Hematopoietic multipotent progenitor cell treated with erythropoietin and hydrocortisone succinate and interleukin-3 and kit ligand, for 6 days (in vitro differentiated cells): ENCODE measurements at regions not wholly inside any gene's neighbourhood (a gene's known extent, or its start where the extent isn't known, plus 50 kb on each side); places are given as distances from the start of the nearest gene placed in this dataset.

Experiments used
- DNase-seq: peaks from one replicate; pipeline ENCODE4 v3.0.0-alpha.2; 2015

DNA sequence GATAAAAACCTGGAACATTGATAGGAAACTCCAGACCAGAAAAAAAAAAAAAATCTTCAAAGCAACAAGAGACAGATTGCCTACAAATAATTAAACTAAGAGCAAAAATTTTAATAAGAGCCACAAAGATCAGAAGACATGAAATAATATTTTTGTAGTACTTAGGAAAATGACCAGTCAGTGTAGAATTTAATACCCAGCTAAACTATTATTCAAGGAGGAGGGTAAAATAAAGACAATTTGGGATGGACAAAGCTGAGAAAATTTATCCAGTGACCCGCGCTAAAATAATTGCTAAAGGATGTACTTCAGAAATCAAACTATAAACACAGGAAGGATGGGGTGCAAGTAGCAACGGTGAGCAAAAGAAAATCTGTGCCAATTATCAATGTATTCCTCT, 133.2 kb downstream of the AQP9 start:
- DNase-seq, result no peak

DNA sequence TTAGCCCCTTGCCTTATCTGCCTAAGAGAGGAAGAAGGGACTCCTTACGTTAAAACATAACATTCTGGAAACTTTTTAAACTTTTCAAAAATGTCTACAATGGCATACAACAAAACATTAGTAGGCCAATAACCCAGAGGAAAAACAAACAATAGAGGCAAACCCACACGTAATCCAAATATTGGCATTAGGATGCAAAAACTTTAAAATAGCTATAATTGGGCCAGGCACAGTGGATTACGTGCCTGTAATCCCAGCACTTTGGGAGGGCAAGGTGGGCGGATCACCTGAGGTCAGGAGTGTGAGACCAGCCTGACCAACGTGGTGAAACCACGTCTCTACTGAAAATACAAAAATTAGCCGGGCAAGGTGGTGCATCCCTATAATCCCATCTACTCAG, 134.9 kb downstream of the AQP9 start:
- no peak for DNase-seq

DNA sequence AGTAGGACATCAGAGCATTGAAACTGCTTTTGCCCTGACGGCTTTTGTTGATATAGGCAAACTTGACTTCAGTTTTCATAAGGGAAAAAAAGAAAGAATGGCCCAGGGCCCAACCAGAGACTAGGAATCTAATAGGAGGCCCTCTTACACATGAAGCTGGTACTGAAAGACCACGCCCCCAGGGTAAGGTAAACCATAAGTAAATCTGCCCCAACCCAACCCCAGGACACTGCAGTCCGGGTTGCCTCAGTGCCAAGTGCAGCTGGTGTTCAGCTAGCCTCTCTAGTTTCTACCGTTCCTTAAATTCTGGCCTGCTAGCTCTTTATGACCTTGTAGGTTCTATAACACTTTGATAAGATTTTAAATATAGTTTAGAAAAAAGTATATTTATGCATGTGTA, 136.7 kb downstream of the AQP9 start:
- no peak for DNase-seq

DNA sequence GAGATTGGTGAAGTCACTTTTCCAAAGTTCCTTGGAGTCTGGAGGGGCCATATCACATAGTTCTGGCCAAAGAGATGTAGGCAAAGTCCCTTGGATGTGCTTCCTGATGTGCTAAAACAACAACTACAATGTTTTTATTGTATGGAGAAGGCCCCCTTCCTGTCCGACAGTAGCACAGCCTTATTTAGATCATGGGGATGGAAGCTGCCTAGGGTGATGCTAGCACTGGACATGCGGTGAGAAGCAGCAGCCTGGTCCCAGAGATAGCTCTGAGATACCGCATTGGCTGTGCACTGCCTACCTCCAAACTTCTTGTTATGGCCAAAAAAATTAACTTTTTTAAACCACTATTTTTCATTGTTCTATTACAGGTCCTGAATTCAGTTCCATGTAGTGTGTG, 137.6 kb downstream of the AQP9 start:
- no peak for DNase-seq

DNA sequence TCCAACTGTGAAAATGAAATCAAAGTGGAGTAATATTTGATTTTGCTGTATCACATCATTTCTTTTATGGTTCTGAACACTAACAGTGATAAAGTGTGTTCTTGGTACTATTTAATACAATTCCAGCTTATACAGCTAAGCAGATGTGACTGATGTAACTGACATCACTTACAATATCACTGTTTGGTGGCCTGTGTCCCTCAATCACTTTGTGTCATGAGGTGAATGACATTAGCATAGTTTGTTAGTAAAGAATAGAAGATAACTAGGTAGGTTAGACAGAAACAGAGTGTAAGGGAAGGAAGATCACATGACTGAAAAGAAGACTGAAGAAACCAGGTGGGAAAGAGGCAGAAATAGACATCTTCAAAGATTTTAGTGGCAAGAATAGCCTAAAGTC, 138.7 kb downstream of the AQP9 start:
- DNase-seq, result no peak

DNA sequence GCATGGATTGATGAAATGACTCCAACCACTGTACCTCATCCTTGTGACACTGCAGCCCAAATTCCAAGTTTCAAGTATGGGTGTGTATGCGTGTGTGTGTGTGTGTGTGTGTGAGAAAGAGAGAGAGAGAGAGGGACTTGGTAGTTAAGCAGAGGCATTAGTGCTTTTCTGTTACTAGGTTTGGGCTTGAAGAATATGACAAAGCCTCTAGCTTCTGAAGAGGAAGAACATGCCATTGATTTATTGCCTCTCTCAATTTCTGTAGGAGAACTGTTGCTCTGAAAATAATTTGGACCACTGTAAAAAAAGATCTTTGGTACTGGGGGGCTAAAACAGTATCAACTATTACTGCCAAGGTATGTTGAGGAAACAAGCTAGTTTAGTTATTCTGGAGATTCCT, 139.2 kb downstream of the AQP9 start:
- DNase-seq, result no peak

DNA sequence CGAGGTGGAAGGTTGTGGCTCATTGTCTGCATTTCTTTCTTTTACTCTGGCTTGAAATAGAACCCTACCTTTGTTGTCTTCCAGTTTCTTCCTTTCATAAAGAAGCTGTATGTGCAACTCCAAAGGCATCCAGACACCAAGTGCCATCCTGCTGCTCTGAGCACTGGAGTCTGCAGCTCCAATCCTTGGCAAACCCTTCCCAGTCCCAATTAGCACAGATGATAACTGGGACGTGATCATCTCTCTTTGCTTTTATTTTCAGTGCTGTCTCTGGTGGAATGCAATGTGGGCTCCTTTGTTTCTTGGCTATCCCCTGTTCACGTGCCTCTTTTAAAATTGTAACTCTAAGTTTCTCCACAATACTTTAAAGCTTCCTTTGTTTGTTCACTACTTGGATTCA, 140.9 kb downstream of the AQP9 start:
- DNase-seq, result no peak

DNA sequence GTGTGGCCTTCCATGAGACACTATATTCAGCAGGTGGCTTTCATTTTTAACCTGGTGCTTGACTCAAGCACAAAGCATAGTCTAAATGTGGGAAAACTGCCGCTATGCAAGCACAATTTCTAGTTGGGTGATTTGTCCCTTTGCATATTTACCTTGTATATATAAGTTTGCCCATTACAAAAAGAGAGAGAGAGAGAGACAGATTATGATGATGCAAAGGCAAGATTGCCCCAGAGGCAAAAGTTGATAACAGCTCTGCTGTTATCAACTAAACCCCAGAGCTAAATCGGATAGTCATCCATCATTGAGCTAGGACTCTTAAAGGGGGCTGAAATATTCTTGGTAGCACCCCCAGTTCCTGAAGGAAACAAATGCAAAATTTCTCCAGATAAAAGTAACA, 141.5 kb downstream of the AQP9 start:
- DNase-seq, result peak; percentile 10

DNA sequence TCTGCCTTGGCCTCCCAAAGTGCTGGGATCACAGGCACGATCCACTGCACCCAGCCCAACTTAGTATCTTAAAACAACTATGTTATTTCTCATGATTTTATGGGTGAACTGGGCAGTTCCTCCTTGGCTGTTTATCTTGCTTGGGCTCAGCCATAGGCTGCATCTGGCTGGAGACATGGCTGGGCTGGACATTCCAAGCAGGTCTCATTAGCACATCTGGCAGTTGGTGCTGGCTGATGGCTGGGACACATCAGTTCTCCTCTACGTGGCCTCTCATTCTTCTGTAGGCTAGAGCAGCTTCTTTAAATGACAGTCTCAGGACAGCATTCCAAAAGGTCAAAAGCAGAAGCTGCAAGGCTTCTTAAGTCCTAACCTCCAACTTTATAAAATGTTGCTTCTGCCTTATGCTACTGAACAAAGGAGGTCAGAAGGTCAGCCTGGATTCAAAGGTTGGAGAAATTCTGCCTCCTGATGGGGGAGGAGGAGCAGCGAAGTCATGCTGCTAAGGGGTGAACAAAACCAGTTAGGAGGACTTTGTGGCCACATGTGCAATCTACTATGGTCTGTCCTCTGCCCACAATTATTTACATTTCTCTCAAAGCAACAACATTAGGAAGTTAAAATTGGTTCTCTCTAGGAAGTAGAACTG, 144.0 kb downstream of the AQP9 start:
- DNase-seq, result no peak

DNA sequence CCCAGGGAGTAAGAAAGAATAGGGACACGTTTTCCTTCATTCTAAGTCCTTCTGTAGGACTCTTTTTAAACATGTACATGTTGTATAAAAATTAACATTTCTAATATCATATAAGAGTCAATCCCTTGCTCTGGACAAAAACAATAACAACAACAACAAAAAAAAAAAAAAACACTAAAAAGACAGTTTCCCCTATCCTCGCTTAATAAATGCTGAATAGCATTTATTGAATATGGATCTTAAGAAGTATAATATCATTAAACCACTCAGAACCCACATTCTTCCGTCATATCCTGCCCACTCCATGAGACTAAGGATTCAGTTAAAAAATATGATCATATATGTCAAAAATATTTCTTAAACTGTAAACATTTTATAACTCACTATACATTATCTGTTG, 145.1 kb downstream of the AQP9 start:
- DNase-seq, result no peak

DNA sequence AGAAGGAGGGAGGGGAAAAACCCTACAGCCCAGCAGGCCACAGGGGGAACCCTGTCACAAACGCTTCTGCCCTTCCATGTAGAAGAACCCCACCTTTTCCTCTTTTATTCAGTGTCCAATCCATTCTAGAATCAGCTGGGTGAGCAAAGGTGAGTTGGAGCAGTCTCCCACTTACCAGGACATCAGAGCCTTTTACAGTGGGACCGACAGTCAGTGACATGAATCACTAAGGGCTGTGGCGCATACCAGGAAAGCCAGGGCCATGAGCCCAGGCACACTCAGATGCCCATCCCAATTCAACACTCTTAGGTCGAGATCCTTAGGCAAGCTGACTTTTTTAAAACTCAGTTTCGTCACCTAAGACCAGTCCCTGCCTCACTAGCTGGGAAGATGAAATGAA, 146.1 kb downstream of the AQP9 start:
- DNase-seq, result no peak

DNA sequence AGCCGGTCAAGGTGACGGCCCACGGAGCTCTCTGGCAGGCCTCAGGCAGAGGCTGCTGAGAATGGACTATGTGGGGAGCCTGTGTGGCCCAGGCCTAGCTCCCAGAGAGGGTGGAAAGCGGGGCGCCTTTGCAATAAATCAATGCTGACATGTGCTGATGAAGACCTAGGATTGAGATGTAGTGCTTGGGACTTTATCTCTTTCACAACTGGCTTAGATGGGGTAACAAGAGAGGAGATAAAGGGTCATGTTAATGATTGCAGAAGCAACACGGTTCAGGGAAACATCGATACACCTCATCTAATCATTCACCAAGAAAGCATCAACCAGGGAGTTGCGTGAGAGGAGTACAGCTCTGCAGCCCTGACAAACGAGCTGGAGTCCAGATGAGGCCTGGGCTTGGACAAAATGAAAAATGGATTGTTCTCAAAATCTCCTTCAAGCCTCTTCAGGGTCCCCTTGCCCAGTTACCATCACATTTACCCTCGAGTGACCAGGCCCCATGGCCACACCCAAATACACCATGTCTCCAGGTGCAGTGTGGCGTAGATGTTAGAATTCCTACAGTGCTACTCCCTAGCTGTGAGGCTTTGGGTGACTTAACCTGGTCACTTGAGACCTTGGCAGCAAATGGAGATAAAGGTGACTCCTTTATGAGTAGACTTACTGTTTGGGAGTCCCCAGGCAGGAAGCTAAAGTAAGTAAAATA, 146.4 kb upstream of the LIPC start:
- no peak for DNase-seq

DNA sequence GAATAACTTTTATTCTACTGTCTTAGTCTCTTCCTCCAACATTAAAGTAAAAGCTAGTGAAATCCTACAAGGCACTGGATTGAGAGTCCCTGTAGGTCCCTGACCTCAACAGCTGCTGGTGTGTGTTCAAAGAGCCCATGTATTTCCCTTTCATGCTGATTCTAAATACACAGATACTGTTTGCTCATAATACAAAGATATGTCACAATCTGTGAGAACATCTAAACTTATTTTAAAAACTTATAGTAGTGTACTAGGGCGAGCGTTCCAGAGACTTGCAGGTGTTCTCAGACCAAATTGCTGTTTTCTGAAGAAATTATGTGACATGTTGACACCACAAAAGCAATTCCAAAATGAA, 145.9 kb upstream of the LIPC start:
- no peak for DNase-seq

DNA sequence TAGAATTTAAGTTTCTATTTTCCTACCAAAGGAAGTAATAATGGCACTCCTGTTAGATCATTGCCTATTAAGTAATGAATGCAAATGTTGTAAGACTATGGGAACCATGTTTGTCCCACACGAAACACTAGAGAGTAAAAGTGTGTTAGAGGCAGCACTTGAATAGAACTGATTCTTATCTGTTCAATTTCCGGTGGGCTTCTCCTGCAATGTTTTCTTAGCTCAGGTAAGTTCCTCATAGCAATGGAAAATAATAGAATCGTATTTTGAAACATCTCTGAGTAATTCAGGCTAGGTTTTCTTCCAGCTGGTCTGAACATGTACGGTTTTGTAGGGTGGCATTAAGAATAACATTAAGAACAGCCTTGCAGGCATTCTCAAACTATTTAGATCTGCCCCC, 145.3 kb upstream of the LIPC start:
- DNase-seq, result no peak

DNA sequence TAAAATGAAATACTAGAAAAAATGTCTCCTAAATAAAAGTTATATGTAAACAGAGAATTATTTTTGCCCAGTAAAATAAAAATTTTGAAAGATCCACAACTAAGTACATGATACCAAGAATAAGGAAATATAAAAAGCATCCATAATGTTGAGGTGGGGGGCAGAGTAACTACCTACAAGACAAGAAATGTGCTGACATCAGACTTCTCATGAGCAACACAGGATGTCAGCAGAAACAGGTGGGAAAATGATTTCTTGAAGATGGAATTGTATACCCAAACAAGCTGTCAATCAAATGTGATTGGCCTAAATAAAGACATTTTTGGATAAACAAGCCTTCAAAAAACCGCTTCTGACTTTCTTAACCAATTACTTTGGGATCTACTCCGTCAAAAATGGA, 143.9 kb upstream of the LIPC start:
- DNase-seq, result no peak

DNA sequence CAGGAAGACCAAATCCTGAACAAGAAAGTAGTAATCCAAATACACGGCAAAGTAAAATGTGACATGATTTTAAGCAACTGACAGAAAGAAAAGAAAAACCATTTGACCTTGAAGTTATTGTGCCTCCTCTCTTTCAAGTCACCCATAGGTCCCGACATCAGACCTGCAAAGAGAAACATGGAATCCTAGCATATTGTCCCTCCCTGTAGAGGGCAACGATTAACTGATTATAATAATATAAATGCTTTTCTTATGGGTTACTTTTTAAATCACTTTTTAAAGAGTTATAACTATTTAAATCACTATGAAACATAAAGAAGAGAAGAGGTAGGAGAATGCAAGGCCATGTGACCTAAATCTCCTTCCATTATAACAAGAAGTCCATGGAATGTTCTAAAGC, 143.2 kb upstream of the LIPC start:
- DNase-seq, result no peak

DNA sequence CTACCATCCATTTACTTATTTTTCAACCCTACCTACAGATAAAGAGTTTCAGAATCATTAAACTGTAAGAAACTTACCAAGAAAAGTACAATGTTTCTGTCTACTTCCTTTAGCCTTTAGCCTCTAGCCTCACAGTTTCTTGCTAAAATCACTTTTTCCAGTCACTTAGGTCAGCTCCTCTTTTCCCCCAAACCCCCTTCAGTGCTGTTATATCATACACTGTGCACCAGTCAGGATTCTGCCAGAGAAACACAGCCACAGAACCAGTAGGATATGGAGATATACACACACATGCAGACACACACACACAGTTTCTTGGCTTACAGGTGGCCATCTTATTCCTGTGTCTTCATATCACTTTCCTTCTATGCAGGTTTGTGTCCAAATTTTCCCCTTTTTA, 139.9 kb upstream of the LIPC start:
- DNase-seq, result no peak

DNA sequence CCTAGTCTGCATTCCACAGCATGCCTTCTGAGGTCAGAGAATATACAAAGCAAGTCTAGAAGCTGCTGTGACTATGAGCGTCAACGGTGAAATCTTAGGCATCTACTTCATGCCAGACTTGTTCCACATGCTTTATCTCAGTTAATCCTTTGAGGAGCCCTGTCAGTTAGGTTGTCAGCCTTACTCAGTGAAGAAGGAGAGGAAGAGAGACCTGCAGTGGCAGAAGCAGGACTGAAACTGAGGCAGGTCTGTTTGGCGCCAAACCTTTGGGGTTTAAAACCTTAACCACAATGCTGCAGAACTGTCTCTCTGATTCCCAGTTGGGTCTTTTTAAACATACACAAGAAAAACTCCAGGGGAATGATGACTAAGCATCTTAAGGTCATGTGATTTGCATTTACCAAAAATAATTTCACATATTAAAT, 139.0 kb upstream of the LIPC start:
- DNase-seq, result no peak

DNA sequence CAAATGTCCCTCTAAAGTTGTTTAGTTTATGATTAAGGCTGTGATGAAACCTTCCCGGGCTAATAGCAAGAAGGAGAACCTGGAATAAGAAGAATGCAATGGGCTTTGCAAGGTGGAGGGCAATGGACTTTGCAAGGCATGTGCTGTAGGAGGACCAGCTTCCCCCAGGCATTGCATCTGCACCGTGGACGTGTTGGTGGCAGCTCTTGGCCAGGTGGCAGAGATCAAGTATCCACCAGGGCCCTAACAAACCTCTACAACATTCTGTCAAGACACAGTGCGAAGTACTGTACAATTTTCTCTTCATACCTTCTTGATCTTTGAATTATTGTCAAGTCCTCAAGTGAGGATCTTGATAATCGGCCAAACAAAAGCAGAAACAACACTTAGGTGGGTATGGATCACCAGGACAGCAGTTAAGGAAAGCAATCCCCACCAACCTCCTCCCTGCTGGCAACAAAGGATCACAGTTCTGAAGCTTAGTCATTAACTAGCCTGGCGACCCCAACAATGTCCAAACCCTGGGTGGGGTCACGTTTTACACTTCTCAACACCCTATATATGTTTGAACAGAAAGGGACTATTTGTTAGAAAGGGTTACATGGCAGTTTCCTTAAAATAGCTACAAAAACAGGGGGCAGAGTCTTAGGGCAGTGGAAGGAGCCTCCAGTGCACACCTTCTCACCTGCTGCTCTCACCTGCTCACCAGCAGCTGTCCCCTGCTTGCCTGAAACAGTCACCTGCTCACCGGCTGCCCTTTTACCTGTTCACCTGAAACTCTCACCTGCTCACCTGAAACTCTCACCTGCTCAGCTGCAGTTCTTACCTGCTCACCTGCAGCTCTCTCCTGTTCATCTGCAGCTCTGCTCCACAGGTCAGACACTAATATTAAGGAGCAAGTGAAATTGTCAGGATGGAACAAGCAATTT, 137.9 kb upstream of the LIPC start:
- DNase-seq, result no peak

DNA sequence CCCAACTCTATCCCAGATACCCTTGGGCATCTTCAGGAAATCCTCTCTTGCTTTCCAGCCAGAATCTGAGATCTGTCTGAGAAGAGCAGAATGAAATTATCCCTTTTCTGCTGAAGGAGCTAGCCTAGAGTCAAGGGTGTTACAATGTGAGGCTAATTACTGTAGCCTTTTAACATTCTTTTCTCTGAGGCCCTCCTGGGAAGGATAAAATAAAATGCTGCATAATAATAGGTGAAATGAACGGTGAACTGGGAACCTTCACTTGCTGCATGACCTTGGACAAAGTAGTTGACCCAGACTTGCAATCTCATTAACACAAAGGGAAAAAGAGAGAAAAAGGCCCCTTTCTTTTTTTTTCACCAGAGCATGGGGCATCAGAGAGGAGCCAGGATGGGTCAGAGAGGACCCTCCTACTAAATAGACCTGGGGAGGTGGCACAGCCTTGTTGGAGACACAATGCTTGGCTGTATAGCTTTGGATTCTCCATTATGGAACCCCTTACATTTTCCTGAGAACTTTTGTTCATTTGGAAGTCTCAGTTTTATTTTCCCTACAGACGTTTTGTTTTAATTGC, 137.0 kb upstream of the LIPC start:
- DNase-seq, result no peak

DNA sequence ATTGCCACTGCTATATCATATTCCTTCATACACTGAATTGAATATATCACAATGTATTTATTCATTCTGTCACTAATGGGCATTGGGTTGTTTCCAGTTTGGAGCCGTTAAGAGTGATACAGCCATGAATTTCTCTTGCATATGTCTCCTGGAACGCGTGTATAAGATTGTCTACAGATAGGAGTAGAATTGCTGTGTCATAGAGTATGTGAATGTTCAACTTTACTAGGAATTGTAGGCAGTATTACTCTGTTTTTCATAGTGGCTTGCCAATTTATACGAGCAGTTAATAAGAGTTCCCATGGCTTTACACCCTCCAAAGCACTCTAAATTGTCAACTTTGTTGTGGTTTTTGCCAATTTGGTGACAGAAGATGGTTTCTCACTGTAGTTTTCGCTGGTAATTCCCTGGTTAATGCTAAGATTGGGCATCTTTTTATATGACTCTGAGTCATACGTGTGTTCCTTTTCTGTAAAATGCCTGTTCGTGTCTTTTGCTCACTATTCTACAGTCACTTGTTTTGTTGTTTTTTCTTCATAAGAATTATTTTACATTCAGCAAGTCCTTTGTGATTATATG, 136.1 kb upstream of the LIPC start:
- DNase-seq, result no peak

DNA sequence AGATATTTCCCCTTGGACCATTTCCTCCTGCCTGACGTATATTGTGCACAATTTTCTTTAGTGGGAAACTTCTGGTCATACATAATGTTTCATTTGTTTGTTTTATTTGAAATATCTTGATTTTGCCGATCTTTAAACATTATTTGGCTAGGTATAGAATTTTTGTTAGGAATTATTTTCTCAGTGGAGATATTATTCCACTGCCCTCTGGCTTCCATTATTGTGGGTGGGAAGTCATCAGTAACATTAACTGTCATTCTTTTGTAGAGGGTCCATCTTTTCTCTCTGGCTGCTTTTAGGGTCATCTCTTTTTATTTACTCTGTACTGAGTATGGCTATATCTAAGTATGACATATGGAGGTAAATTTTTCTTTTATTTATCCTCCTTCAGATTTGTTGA, 135.5 kb upstream of the LIPC start:
- DNase-seq, result no peak

DNA sequence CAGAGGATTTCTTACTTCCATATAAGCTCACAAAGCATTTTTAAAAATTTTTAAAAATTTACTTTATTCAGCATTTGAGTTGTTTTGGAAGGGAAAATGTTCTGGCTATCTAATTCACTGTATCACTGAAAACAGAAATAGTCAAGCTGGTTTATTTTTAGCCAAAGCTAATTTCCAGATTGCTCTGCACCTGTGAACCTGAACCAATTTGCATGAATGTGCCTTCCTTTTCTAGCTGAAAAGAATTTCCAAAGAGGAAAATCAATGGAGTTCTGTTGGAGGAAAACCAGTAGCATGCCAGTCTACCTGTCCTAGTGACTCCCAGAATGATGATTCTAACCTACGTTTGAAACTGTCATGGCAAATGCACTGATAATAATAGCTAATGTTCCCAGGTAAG, 134.2 kb upstream of the LIPC start:
- DNase-seq, result no peak
